K562 (cell line): ENCODE measurements at regions not wholly inside any gene's neighbourhood (a gene's known extent, or its start where the extent isn't known, plus 50 kb on each side); places are given as distances from the start of the nearest gene placed in this dataset.

Experiments used
- ATAC-seq: fragments of 200-7000 bp; cut with Tn5 transposase; 3 replicates; pipeline ENCODE4 v1.9.1; 2020; ENCODE audit warnings: moderate library complexity
- BruUV-seq: library from RNA; stranded (reverse); fragments of 400-500 nt; replicated peaks from 2 replicates; lab custom pipeline; 2021; lab: Mats Ljungman, UMichigan
- CTCF ChIA-PET: fragments of 300-600 bp; formaldehyde crosslinking; extraction: SDS; loops from one replicate; lab custom pipeline; 2021; ENCODE audit warnings: low intra/inter-chr PET ratio; lab: Yijun Ruan, JAX
- POLR2A ChIA-PET: fragments of 300-600, 350-650 bp; sonication (Branson Sonifier 250); formaldehyde crosslinking; extraction: SDS; loops from one replicate; lab custom pipeline; 2021; ENCODE audit warnings: antibody characterized with exemption, inconsistent platforms; lab: Yijun Ruan, JAX
- DNase-seq, 4 experiments: peaks; one replicate each; pipeline versions ENCODE4 v3.0.0 to v3.0.0-alpha.2; 2011 to 2018; ENCODE audit warnings: low spot score in 3 of 4, mixed read lengths in 3 of 4; ENCODE audit errors: extremely low read depth in 1 of 4
- FAIRE-seq: peaks from 2 replicates; lab custom pipeline; 2011; peaks lifted over from hg19 to GRCh38; lab: Jason Lieb, UNC
- H2AFZ ChIP-seq: 2 replicates; pipeline ENCODE4 v1.6.0; 2011; ENCODE audit warnings: low read depth, low read length, control low read depth, inconsistent platforms
- H3K27ac ChIP-seq: fragments of 200-600 bp; 3 replicates; pipeline ENCODE4 v1.8.0; 2011; ENCODE audit warnings: low read depth, mild to moderate bottlenecking, control low read depth, inconsistent platforms, low read length, moderate library complexity, mixed read lengths; ENCODE audit errors: extremely low read depth
- H3K27me3 ChIP-seq, 2 experiments: fragments of 300-600 bp in 1 of 2; 2 replicates in 1 of 2; 3 replicates in 1 of 2; pipeline versions ENCODE4 v1.6.0 to v1.8.0; 2011; ENCODE audit warnings: inconsistent platforms in 2 of 2, low read length in 2 of 2, mild to moderate bottlenecking in 1 of 2, mixed read lengths in 1 of 2, moderate library complexity in 1 of 2; ENCODE audit not compliant: control insufficient read depth in 2 of 2, insufficient read depth in 2 of 2
- H3K36me3 ChIP-seq: fragments of 300-600 bp; 3 replicates; pipeline ENCODE4 v1.8.0; 2011; ENCODE audit warnings: mild to moderate bottlenecking, low read length, inconsistent platforms; ENCODE audit not compliant: control insufficient read depth, insufficient read depth
- H3K4me1 ChIP-seq, 2 experiments: fragments of 200-600 bp in 1 of 2; replicated peaks in 1 of 2; 2 replicates in 1 of 2; 3 replicates in 1 of 2; pipeline versions ENCODE4 v1.5.1 to v1.8.0; 2011; ENCODE audit warnings: inconsistent platforms in 2 of 2, low read length in 2 of 2, mild to moderate bottlenecking in 1 of 2, mixed read lengths in 1 of 2, moderate library complexity in 1 of 2; ENCODE audit not compliant: control insufficient read depth in 2 of 2, insufficient read depth in 2 of 2
- H3K4me2 ChIP-seq: 2 replicates; pipeline ENCODE4 v1.6.1; 2011; ENCODE audit warnings: low read length, control low read depth, inconsistent platforms, mixed read lengths; ENCODE audit not compliant: insufficient read depth
- H3K4me3 ChIP-seq: fragments of 200-600 bp; sonication (generic), shearing (Covaris generic); 2 replicates; pipeline ENCODE4 v1.5.1; 2016; ENCODE audit warnings: control low read depth, inconsistent platforms
- H3K79me2 ChIP-seq: fragments of 200-600 bp; 3 replicates; pipeline ENCODE4 v1.8.0; 2011; ENCODE audit warnings: low read length, inconsistent platforms; ENCODE audit not compliant: control insufficient read depth, insufficient read depth
- H3K9ac ChIP-seq, 2 experiments: 2 replicates each; pipeline versions ENCODE4 v1.6.0 to v1.6.1; 2011; ENCODE audit warnings: low read depth in 2 of 2, low read length in 2 of 2, control low read depth in 1 of 2, inconsistent platforms in 1 of 2, mild to moderate bottlenecking in 1 of 2, mixed read lengths in 1 of 2; ENCODE audit not compliant: insufficient read depth in 1 of 2
- H3K9me1 ChIP-seq: one replicate; pipeline ENCODE4 v1.6.0; 2011; ENCODE audit warnings: inconsistent platforms, mild to moderate bottlenecking, low read length, moderate library complexity; ENCODE audit not compliant: control insufficient read depth, insufficient read depth
- H3K9me3 ChIP-seq: replicated peaks from 2 replicates; pipeline ENCODE4 v1.5.1; 2011; ENCODE audit warnings: low read depth, low read length, inconsistent platforms; ENCODE audit not compliant: control insufficient read depth, insufficient read depth
- H4K20me1 ChIP-seq: replicated peaks from 2 replicates; pipeline ENCODE4 v1.6.1; 2011; ENCODE audit warnings: low read length, inconsistent platforms, mixed read lengths; ENCODE audit not compliant: control insufficient read depth, insufficient read depth
- CHAMP1 ChIP-seq: fragments of 450-650 bp; IDR thresholded peaks from 2 replicates; pipeline ENCODE4 v1.6.1; 2016; ENCODE audit warnings: mild to moderate bottlenecking
- CREB1 ChIP-seq, 2 experiments: sonication (generic) in 1 of 2; formaldehyde crosslinking in 1 of 2; IDR thresholded peaks; 2 replicates each; pipeline versions ENCODE4 v1.6.1 to v1.8.0; 2012 to 2022; ENCODE audit warnings: inconsistent platforms in 1 of 2, mild to moderate bottlenecking in 1 of 2, missing genetic modification reagents in 1 of 2, moderate library complexity in 1 of 2
- ZKSCAN1 ChIP-seq: fragments of 150-350 bp; IDR thresholded peaks from 2 replicates; pipeline ENCODE4 v1.6.1; 2016; ENCODE audit warnings: low read depth, low read length
- in situ Hi-C: fragments of 300-500 bp; cut with MboI; formaldehyde crosslinking; loops from 4 replicates; pipeline ENCODE4 v1.15.0; 2018; ENCODE audit warnings: inconsistent platforms, mixed read lengths
- intact Hi-C: fragments of 100-400 bp; cut with micrococcal nuclease; formaldehyde crosslinking; loops from 2 replicates; pipeline ENCODE4 v1.14.2; 2022
- TF ChIP-seq, protein P1 (sequence below): sonication (generic); formaldehyde crosslinking; IDR thresholded peaks from 2 replicates; pipeline ENCODE4 v1.8.0; 2022; ENCODE audit warnings: missing genetic modification reagents, mild to moderate bottlenecking, borderline replicate concordance

DNA sequence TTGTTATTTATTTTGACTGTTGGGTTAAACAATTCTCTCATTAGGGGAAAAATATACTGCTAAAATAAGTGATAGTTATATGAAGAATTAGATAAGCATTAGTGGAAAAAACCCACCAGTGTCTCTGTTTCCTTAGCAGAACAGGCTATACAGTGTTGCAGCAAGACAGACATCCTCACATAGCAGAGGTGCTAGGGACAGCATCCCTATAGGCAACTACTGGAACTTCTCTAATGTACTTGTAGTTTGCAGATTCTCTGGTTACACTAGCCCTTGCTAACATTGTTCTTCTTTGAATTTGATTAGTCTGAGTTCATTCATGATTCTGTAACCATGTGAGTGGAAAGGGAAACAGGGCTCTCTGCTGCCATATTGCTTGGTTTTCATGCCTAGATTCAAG lies 661.8 kb upstream of the RGMB start:
- no TSS peak for BruUV-seq
- H3K9me1 ChIP-seq, result no peaks in the 10 kb centered on the region
- no peak overlapping the region for H2AFZ ChIP-seq
- H3K9ac ChIP-seq, result no peak overlapping the region
- ChIA-PET CTCF (no interaction called here), POLR2A (no interaction called here)
- no peak overlapping the region for H3K4me3 ChIP-seq
- in situ Hi-C loops, result no loop called here
- no peaks in the 10 kb centered on the region for H4K20me1 ChIP-seq
- DNase-seq (no peak), ATAC-seq (no peak), FAIRE-seq (no peak)
- intact Hi-C loops, result no loop called here
- H3K9me3 ChIP-seq, result no peaks in the 10 kb centered on the region; the same call in 1 of the 2 replicates
- H3K27me3 ChIP-seq, result no peaks in the 10 kb centered on the region
- no peaks in the 10 kb centered on the region for H3K4me1 ChIP-seq
- no peaks in the 10 kb centered on the region for H3K79me2 ChIP-seq
- no peaks in the 10 kb centered on the region for H3K36me3 ChIP-seq
- no peak for TF ChIP-seq CREB1 (IDR thresholded peaks at IDR 0.05)
- no peak for TF ChIP-seq CREB1 (CRISPR knock-in tag; IDR thresholded peaks at IDR 0.05)
- no peak for TF ChIP-seq ZKSCAN1
- TF ChIP-seq, protein P1, sequence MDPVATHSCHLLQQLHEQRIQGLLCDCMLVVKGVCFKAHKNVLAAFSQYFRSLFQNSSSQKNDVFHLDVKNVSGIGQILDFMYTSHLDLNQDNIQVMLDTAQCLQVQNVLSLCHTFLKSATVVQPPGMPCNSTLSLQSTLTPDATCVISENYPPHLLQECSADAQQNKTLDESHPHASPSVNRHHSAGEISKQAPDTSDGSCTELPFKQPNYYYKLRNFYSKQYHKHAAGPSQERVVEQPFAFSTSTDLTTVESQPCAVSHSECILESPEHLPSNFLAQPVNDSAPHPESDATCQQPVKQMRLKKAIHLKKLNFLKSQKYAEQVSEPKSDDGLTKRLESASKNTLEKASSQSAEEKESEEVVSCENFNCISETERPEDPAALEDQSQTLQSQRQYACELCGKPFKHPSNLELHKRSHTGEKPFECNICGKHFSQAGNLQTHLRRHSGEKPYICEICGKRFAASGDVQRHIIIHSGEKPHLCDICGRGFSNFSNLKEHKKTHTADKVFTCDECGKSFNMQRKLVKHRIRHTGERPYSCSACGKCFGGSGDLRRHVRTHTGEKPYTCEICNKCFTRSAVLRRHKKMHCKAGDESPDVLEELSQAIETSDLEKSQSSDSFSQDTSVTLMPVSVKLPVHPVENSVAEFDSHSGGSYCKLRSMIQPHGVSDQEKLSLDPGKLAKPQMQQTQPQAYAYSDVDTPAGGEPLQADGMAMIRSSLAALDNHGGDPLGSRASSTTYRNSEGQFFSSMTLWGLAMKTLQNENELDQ (CRISPR knock-in tag), result no peak
- TF ChIP-seq CHAMP1, result no peak
- H3K4me2 ChIP-seq, result no peak overlapping the region
- H3K27ac ChIP-seq, result no peak overlapping the region
